Testis (tissue), 2 donors: ENCODE measurements at regions not wholly inside any gene's neighbourhood (a gene's known extent, or its start where the extent isn't known, plus 50 kb on each side); places are given as distances from the start of the nearest gene placed in this dataset.

ENCODE experiments used
- DNase-seq: peaks from one replicate; pipeline ENCODE4 v3.0.0-alpha.2; 2019
- H3K27ac ChIP-seq, 2 donors: fragments of 200-600 bp; sonication (generic); one replicate each; pipeline ENCODE4 v1.5.1; 2019
- H3K27me3 ChIP-seq: fragments of 200-600 bp; sonication (generic); one replicate; pipeline ENCODE4 v1.5.1; 2019
- H3K36me3 ChIP-seq: fragments of 200-600 bp; sonication (generic); one replicate; pipeline ENCODE4 v1.5.1; 2017; ENCODE audit warnings: low read depth; ENCODE audit errors: missing control alignments
- H3K4me1 ChIP-seq: fragments of 200-600 bp; sonication (generic); one replicate; pipeline ENCODE4 v1.5.1; 2019
- H3K4me3 ChIP-seq, 2 donors: fragments of 200-600 bp; sonication (generic); one replicate each; pipeline ENCODE4 v1.5.1; 2017 to 2019
- H3K9me3 ChIP-seq: fragments of 200-600 bp; sonication (generic); one replicate; pipeline ENCODE4 v1.5.1; 2017
- CTCF ChIP-seq, 3 experiments: fragments of 450-650 bp in 2 of 3; fragments of 200-600 bp in 1 of 3; sonication (generic) in 1 of 3; IDR thresholded peaks; one replicate each; pipeline ENCODE4 v1.5.1; 2016 to 2019; ENCODE audit warnings: antibody characterized with exemption in 3 of 3, mild to moderate bottlenecking in 2 of 3, moderate library complexity in 1 of 3
- POLR2A ChIP-seq: fragments of 450-650 bp; IDR thresholded peaks from one replicate; pipeline ENCODE4 v1.6.1; 2017; ENCODE audit warnings: antibody characterized with exemption, mild to moderate bottlenecking, moderate library complexity
- WGBS, 2 donors: methylation state at CpG; one replicate each; pipeline ENCODE4 v1.1.5; 2018; 5-methylcytosine and 5-hydroxymethylcytosine counted together
- intact Hi-C: fragments of 100-400 bp; cut with DNase I; formaldehyde crosslinking; loops from one replicate; pipeline ENCODE4 v1.15.1; 2023; ENCODE audit warnings: low total_unique reads

GRCh38 chr4:136838607-136839006 lies 693.7 kb downstream of the PCDH18 start:
- H3K4me3 ChIP-seq: no peak overlapping the region
- H3K9me3 ChIP-seq: no peaks in the 10 kb centered on the region
- intact Hi-C loops: no loop called here
- DNase-seq: no peak
- no peaks in the 10 kb centered on the region for H3K36me3 ChIP-seq
- no peak overlapping the region for H3K27ac ChIP-seq
- H3K27me3 ChIP-seq: no peaks in the 10 kb centered on the region
- H3K4me1 ChIP-seq: no peaks in the 10 kb centered on the region
- TF ChIP-seq CTCF (IDR thresholded peaks at IDR 0.05): no peak
- no peak for TF ChIP-seq POLR2A

GRCh38 chr4:136831553-136831952 lies 700.7 kb downstream of the PCDH18 start:
- no peak for DNase-seq
- no peaks in the 10 kb centered on the region for H3K36me3 ChIP-seq
- H3K9me3 ChIP-seq: no peaks in the 10 kb centered on the region
- 37 to 95% methylated on average over 3 of the region's 3 CpGs for WGBS, 2 donors
- H3K27me3 ChIP-seq: no peaks in the 10 kb centered on the region
- H3K4me1 ChIP-seq: no peaks in the 10 kb centered on the region
- no peak for TF ChIP-seq POLR2A
- TF ChIP-seq CTCF (IDR thresholded peaks at IDR 0.05): no peak
- H3K27ac ChIP-seq: no peak overlapping the region
- intact Hi-C loops: no loop called here
- H3K4me3 ChIP-seq: no peak overlapping the region

GRCh38 chr4:136829280-136829679 lies 703.0 kb downstream of the PCDH18 start:
- H3K4me1 ChIP-seq: no peaks in the 10 kb centered on the region
- H3K27ac ChIP-seq: no peak overlapping the region
- H3K36me3 ChIP-seq: no peaks in the 10 kb centered on the region
- no peaks in the 10 kb centered on the region for H3K9me3 ChIP-seq
- no peak for DNase-seq
- TF ChIP-seq POLR2A (no peak), CTCF (IDR thresholded peaks at IDR 0.05) (no peak)
- no peaks in the 10 kb centered on the region for H3K27me3 ChIP-seq
- intact Hi-C loops: no loop called here
- no peak overlapping the region for H3K4me3 ChIP-seq

GRCh38 chr4:136823020-136823419 lies 709.3 kb downstream of the PCDH18 start:
- Histone ChIP-seq H3K36me3 (no peaks in the 10 kb centered on the region), H3K27me3 (no peaks in the 10 kb centered on the region), H3K4me3 (no peak overlapping the region), H3K4me1 (no peaks in the 10 kb centered on the region), H3K27ac (no peak overlapping the region), H3K9me3 (no peaks in the 10 kb centered on the region)
- TF ChIP-seq CTCF (IDR thresholded peaks at IDR 0.05): no peak
- no peak for TF ChIP-seq POLR2A
- intact Hi-C loops: no loop called here
- DNase-seq: no peak
- 25 to 66% methylated on average over 1 to 8 of the region's 8 CpGs for WGBS, 2 donors

- H3K36me3 ChIP-seq: no peaks in the 10 kb centered on the region
- H3K4me1 ChIP-seq: no peaks in the 10 kb centered on the region
- no peak overlapping the region for H3K27ac ChIP-seq
- H3K4me3 ChIP-seq: no peak overlapping the region
- intact Hi-C loops: no loop called here
- TF ChIP-seq POLR2A: no peak
- no peak for TF ChIP-seq CTCF (IDR thresholded peaks at IDR 0.05)
- no peaks in the 10 kb centered on the region for H3K27me3 ChIP-seq
- WGBS, 2 donors: 33 to 49% methylated on average over 1 of the region's 1 CpG
- no peaks in the 10 kb centered on the region for H3K9me3 ChIP-seq
- no peak for DNase-seq
These were observed 713.4 kb downstream of the PCDH18 start for GRCh38 chr4:136818811-136819330.
